Parathyroid adenoma (tissue), 2 donors: ENCODE measurements at regions not wholly inside any gene's neighbourhood (a gene's known extent, or its start where the extent isn't known, plus 50 kb on each side); places are given as distances from the start of the nearest gene placed in this dataset.
"Not testable (repeated sequence)": the region's sequence is repeated elsewhere in the genome, so short reads cannot be mapped to it uniquely, and the experiment has no call there.

ENCODE experiments used
- H2AFZ ChIP-seq: fragments of 300-600 bp; sonication (generic); one replicate; pipeline ENCODE4 v1.7.0; 2017; ENCODE audit warnings: antibody characterized with exemption, mild to moderate bottlenecking
- H3K27ac ChIP-seq: fragments of 300-600 bp; sonication (generic); one replicate; pipeline ENCODE4 v1.7.0; 2017
- H3K27me3 ChIP-seq: fragments of 300-600 bp; sonication (generic); one replicate; pipeline ENCODE4 v1.7.0; 2017; ENCODE audit warnings: low read length; ENCODE audit not compliant: control insufficient read depth, insufficient read depth
- H3K36me3 ChIP-seq: fragments of 300-600 bp; sonication (generic); one replicate; pipeline ENCODE4 v1.7.0; 2017; ENCODE audit warnings: low read length; ENCODE audit not compliant: control insufficient read depth, insufficient read depth
- H3K4me1 ChIP-seq: fragments of 300-600 bp; sonication (generic); one replicate; pipeline ENCODE4 v1.7.0; 2017; ENCODE audit warnings: control low read depth
- H3K4me2 ChIP-seq: fragments of 300-600 bp; sonication (generic); one replicate; pipeline ENCODE4 v1.7.0; 2017; ENCODE audit warnings: low read length
- H3K4me3 ChIP-seq: fragments of 300-600 bp; sonication (generic); one replicate; pipeline ENCODE4 v1.7.0; 2017; ENCODE audit warnings: low read depth, low read length
- H3K79me2 ChIP-seq: fragments of 300-600 bp; sonication (generic); one replicate; pipeline ENCODE4 v1.7.0; 2017; ENCODE audit warnings: control low read depth
- H3K9ac ChIP-seq: fragments of 300-600 bp; sonication (generic); one replicate; pipeline ENCODE4 v1.7.0; 2017; ENCODE audit warnings: mild to moderate bottlenecking
- H3K9me3 ChIP-seq: fragments of 300-600 bp; sonication (generic); one replicate; pipeline ENCODE4 v1.7.0; 2017; ENCODE audit warnings: low read length; ENCODE audit not compliant: control insufficient read depth
- TF ChIP-seq, protein P1 (sequence below): fragments of 300-600 bp; sonication (generic); IDR thresholded peaks from one replicate; pipeline ENCODE4 v1.7.0; 2017; ENCODE audit warnings: antibody characterized with exemption, mild to moderate bottlenecking
- donor health status: primary hyperparathyroidism.

DNA sequence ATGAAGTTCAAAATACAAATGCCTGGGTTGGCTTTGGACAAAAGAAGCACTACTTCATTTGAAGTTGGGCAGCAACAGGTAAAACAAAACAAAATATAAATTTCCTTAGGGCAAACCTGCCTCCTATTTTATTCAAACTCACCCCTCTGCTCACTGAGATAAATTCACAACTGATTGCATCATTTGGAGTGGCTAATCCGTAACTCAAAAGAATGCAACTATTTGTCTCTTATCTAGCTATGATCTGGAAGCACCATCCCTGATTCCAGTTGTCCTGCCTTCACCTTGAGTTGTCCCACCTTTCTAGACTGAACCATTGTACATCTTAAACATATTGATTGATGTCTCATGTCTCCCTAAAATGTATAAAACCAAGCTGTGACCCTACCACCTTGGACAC is 145.0 kb downstream of the CCER1 start:
- Histone ChIP-seq H3K4me1 (no peaks in the 10 kb centered on the region), H3K4me3 (no peak overlapping the region), H3K36me3 (no peaks in the 10 kb centered on the region), H2AFZ (no peak overlapping the region), H3K27ac (no peak overlapping the region), H3K9me3 (no peaks in the 10 kb centered on the region), H3K4me2 (no peak overlapping the region), H3K9ac (no peak overlapping the region), H3K79me2 (no peaks in the 10 kb centered on the region), H3K27me3 (no peaks in the 10 kb centered on the region)
- TF ChIP-seq, protein P1, sequence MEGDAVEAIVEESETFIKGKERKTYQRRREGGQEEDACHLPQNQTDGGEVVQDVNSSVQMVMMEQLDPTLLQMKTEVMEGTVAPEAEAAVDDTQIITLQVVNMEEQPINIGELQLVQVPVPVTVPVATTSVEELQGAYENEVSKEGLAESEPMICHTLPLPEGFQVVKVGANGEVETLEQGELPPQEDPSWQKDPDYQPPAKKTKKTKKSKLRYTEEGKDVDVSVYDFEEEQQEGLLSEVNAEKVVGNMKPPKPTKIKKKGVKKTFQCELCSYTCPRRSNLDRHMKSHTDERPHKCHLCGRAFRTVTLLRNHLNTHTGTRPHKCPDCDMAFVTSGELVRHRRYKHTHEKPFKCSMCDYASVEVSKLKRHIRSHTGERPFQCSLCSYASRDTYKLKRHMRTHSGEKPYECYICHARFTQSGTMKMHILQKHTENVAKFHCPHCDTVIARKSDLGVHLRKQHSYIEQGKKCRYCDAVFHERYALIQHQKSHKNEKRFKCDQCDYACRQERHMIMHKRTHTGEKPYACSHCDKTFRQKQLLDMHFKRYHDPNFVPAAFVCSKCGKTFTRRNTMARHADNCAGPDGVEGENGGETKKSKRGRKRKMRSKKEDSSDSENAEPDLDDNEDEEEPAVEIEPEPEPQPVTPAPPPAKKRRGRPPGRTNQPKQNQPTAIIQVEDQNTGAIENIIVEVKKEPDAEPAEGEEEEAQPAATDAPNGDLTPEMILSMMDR, result no peak

DNA sequence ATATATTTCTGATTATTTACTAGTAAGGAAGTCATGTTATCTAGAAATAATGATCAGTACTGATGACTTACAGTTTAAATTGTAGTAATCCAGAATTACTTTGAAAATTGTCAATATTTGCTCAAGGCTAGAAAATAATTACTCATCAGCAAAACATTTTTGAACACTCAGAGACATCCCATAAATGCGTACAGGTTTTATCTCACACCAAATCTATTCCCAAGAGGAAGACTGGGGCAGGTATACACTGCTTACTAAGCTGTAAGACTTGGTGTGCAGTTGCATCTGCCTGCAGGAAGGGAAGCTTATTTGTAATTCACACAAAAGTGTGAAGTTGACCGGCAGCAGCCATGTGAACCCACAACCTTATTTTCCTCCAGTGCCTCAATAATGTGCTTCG is 146.4 kb downstream of the CCER1 start:
- Histone ChIP-seq H3K4me1 (no peaks in the 10 kb centered on the region), H2AFZ (no peak overlapping the region), H3K27me3 (no peaks in the 10 kb centered on the region), H3K4me2 (no peak overlapping the region), H3K27ac (no peak overlapping the region), H3K79me2 (no peaks in the 10 kb centered on the region), H3K9ac (no peak overlapping the region), H3K9me3 (no peaks in the 10 kb centered on the region), H3K36me3 (no peaks in the 10 kb centered on the region), H3K4me3 (no peak overlapping the region)
- TF ChIP-seq, protein P1, result no peak

DNA sequence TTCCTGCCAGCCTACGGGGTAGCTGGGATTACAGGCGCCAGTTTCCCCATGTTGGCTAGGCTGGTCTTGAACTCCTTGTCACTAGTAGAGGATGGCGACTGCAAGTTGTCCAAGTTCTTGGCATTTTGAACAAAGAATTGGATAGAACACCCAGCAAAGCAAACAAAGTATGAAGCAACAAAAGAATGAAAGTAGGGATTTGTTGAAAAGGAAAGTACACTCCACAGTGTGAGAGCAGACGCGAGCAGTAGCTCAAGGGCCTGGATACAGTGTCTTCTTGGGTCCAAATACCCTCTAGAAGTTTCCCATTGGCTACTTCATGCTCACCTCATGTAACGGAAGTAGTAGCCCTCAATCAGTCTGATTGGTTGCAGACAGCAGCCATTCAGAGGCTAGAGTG is 152.2 kb downstream of the CCER1 start:
- no peak overlapping the region for H3K27ac ChIP-seq
- no peak overlapping the region for H2AFZ ChIP-seq
- TF ChIP-seq, protein P1, result no peak
- no peak overlapping the region for H3K9ac ChIP-seq
- H3K4me3 ChIP-seq, result no peak overlapping the region
- no peaks in the 10 kb centered on the region for H3K9me3 ChIP-seq
- no peaks in the 10 kb centered on the region for H3K4me1 ChIP-seq
- H3K27me3 ChIP-seq, result no peaks in the 10 kb centered on the region
- H3K36me3 ChIP-seq, result no peaks in the 10 kb centered on the region
- no peak overlapping the region for H3K4me2 ChIP-seq
- H3K79me2 ChIP-seq, result no peaks in the 10 kb centered on the region

DNA sequence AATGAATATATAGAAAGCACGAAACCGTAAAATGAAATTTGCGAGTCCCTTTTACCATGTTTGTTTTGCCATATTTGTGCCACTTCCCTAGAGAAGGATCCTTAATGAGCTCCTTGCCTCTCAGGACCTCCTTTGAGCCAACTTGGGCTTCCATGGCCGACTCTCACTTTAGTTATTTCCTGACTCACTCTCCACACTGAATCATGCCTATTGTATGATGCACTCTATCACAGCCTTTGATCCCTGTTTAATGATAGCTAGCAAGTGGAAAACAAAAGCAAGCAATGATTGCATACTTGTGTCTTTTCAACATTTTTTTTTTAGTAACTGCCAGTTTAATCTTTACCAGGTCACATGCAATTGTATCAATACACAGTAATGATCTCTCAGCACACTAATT is 153.2 kb downstream of the CCER1 start:
- no peak overlapping the region for H3K9ac ChIP-seq
- no peak overlapping the region for H3K4me2 ChIP-seq
- TF ChIP-seq, protein P1, result no peak
- no peaks in the 10 kb centered on the region for H3K36me3 ChIP-seq
- H2AFZ ChIP-seq, result no peak overlapping the region
- no peak overlapping the region for H3K4me3 ChIP-seq
- no peaks in the 10 kb centered on the region for H3K27me3 ChIP-seq
- no peaks in the 10 kb centered on the region for H3K9me3 ChIP-seq
- H3K4me1 ChIP-seq, result no peaks in the 10 kb centered on the region
- H3K79me2 ChIP-seq, result no peaks in the 10 kb centered on the region
- H3K27ac ChIP-seq, result no peak overlapping the region

DNA sequence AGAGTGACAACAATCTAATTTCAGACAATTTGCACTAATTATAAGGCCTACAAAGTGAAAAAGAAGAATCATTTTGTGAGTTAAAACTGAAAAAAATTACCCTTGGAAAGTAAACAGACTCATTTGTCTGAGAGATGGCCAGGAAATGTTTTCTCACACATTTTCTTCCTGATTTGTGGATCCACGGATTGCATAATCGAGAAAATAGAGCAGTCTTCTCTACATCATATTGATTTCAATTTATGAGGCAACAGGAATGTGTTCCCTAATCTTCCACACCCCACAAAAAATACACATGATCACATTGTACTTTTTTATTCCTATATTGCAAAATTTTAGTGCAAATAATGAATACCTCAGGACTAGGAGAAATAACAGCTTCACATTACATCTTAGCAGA is 160.8 kb downstream of the CCER1 start:
- Histone ChIP-seq H3K27me3 (no peaks in the 10 kb centered on the region), H3K9me3 (no peaks in the 10 kb centered on the region), H3K36me3 (no peaks in the 10 kb centered on the region), H3K4me3 (no peak overlapping the region), H3K79me2 (no peaks in the 10 kb centered on the region), H2AFZ (no peak overlapping the region), H3K4me1 (no peaks in the 10 kb centered on the region), H3K27ac (no peak overlapping the region), H3K4me2 (no peak overlapping the region), H3K9ac (no peak overlapping the region)
- TF ChIP-seq, protein P1, result no peak

DNA sequence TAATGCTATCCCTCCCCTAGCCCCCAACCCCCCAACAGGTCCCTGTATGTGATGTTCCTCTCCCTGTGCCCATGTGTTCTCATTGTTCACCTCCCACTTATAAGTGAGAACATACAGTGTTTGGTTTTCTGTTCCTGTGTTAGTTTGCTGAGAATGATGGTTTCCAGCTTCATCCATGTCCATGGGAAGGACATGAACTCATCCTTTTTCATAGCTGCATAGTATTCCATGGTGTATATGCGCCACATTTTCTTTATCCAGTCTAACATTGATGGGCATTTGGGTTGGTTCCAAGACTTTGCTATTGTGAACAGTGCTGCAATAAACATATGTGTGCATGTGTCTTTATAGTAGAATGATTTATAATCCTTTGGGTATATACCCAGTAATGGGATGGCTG is 162.3 kb downstream of the CCER1 start:
- not testable (repeated sequence) for H2AFZ ChIP-seq, H3K79me2 ChIP-seq, H3K4me1 ChIP-seq, H3K4me2 ChIP-seq, H3K27ac ChIP-seq, H3K9me3 ChIP-seq, H3K9ac ChIP-seq, H3K4me3 ChIP-seq, H3K36me3 ChIP-seq, H3K27me3 ChIP-seq
